22Rv1 (cell line): ENCODE measurements at regions not wholly inside any gene's neighbourhood (a gene's known extent, or its start where the extent isn't known, plus 50 kb on each side); places are given as distances from the start of the nearest gene placed in this dataset.

Experiments used
- ZFX ChIP-seq: fragments of 450-650 bp; IDR thresholded peaks from 2 replicates; pipeline ENCODE4 v1.6.1; 2017; ENCODE audit warnings: antibody characterized with exemption, borderline replicate concordance
- TF ChIP-seq, protein P1 (sequence below): fragments of 450-650 bp; IDR thresholded peaks from 2 replicates; pipeline ENCODE4 v1.5.1; 2017; ENCODE audit warnings: mild to moderate bottlenecking

DNA sequence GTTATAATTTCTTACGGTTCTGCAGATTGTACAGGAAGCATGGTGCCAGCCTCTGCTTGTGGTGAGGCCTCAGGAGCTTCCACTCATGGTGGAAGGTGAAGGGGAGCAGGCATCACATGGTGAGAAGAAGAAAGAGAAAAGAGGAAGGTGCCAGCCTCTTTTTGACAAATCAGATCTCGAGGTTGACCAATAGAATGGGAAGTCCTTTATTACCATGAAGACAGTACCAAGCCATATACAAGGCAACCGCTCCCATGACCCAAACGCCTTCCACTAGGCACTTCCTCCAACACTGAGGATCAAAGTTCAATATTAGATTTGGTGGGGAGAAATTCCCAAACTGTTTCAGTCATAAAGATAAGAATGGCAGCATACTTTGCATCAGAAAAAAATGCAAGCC lies 502.8 kb downstream of the GLRX3 start:
- TF ChIP-seq, protein P1, sequence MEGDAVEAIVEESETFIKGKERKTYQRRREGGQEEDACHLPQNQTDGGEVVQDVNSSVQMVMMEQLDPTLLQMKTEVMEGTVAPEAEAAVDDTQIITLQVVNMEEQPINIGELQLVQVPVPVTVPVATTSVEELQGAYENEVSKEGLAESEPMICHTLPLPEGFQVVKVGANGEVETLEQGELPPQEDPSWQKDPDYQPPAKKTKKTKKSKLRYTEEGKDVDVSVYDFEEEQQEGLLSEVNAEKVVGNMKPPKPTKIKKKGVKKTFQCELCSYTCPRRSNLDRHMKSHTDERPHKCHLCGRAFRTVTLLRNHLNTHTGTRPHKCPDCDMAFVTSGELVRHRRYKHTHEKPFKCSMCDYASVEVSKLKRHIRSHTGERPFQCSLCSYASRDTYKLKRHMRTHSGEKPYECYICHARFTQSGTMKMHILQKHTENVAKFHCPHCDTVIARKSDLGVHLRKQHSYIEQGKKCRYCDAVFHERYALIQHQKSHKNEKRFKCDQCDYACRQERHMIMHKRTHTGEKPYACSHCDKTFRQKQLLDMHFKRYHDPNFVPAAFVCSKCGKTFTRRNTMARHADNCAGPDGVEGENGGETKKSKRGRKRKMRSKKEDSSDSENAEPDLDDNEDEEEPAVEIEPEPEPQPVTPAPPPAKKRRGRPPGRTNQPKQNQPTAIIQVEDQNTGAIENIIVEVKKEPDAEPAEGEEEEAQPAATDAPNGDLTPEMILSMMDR = no peak
- no peak for TF ChIP-seq ZFX
